ENCODE measurements at regions not wholly inside any gene's neighbourhood (a gene's known extent, or its start where the extent isn't known, plus 50 kb on each side); places are given as distances from the start of the nearest gene placed in this dataset.

DNA sequence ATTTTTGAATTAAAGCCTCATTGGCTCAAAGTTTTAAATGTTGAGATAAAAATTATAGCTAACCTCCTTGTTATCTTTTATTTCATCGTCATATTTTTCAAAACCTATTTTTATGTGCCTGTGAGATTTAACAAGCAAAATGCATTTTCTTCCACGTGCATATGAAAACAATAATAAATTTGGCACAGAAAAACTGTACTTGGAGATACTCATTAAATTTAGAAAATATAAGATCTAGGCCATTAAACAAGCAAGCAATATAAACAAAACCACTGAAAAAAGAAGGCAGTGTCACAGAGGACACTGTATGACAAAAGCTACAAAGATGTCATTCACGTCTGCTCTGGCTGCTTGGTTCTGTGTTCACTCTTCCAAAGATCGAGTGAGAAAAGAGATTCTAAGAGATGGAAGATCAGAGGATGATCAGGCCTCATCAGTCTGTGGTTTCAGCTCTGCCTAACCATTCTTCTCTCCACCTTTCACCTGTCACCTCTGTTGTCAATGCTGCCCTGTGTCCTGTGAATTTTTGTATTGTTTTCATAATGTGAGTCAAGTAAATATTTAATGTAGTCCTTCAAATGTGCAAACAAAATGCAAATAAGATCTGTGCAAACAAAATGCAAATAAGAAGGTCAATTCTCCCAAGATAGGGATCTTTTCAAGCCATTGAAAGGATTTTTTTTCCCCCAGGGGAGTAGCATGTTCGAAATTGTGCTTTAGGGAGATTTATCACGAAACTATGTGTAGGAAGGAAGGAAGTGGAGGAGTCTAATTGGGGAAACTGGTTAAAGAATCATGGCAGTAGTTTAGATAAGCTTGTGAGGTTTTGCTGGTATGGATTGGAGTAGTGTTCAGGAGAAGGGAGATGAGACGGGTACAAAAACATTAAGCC, 138.7 kb upstream of the RBMS1 start:
- no peak for ATAC-seq

- no peak for ATAC-seq
Observed at GRCh38 chr2:160634436-160634835, 140.8 kb upstream of the RBMS1 start.

DNA sequence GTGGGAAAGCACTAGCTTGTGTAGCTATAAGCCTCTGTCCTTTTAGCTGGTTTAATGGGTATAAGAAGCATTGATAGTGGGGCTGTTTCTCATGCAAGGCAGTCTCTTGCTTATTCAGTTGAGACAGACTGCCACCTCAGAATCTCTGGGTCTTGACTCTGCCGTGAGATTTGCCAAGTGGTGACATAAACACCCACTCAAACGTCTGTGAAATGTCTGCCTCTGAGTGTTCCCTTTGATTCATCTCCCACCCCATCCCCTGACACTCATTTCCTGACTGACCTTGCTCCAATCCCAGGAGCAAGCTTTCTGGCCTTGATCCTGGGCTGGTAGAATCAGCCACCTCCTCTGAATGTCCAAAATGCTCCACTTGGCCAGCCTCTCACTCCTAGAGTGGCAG, 141.9 kb upstream of the RBMS1 start:
- no peak for ATAC-seq

DNA sequence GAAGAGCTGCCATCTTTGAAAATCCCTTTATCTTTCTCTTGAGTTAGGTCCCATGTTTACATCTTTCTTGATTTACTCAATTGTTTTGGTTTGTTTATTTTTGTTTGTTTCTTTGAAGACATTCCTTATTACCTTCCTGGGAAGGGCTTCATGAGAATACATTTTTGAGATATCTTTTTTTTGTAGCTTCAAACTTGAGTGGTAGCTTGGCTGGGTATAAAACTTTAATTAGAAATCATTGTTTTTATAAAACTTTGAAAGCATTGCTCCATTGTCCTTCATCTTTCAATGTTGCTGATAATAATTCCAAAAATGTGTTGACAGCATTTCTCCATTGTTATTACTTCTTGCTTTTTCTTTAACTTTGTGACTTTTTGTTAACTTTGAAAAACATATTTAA, 145.9 kb upstream of the RBMS1 start:
- ATAC-seq, result no peak

GRCh38 chr2:160646684-160647444, 153.3 kb upstream of the RBMS1 start:
- ATAC-seq, result peak; percentile 88

DNA sequence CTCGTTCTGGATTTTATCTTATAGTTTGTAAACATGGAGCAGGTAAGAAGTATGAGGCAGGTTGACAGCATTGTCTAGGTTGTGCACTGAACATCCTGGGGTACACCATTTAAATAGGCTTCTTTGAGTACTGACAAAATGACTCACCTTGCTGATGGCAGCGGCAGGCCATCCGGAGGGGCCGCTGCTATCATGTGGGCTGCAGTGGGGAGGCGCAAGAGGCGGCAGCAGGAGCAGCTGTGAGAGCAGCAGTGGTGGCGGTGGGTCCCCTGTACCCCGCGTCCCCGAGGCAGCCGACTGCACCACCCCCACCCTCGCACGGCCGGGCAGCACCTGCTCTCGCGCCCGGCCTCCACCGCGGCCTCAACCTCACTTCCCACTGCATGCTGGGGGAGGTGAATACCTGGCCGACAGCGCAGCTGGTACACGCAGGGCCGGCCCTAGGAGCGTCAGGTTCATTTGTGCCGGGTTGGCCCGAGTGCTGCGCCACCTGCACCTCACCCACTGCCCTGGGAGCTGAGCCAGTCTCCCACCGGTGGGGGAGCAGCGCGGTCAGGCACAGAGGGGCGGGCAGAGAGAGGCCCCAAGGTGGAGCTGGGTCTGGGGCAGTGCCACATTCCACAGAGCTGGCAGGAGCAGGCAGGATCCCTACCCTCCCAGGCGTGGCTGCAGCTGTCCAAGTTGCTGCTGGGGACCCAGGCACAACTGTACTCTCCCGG, 154.5 kb upstream of the RBMS1 start:
- ATAC-seq, result peak; percentile 59

GRCh38 chr2:160649698-160650097, 156.1 kb upstream of the RBMS1 start:
- no peak for ATAC-seq

DNA sequence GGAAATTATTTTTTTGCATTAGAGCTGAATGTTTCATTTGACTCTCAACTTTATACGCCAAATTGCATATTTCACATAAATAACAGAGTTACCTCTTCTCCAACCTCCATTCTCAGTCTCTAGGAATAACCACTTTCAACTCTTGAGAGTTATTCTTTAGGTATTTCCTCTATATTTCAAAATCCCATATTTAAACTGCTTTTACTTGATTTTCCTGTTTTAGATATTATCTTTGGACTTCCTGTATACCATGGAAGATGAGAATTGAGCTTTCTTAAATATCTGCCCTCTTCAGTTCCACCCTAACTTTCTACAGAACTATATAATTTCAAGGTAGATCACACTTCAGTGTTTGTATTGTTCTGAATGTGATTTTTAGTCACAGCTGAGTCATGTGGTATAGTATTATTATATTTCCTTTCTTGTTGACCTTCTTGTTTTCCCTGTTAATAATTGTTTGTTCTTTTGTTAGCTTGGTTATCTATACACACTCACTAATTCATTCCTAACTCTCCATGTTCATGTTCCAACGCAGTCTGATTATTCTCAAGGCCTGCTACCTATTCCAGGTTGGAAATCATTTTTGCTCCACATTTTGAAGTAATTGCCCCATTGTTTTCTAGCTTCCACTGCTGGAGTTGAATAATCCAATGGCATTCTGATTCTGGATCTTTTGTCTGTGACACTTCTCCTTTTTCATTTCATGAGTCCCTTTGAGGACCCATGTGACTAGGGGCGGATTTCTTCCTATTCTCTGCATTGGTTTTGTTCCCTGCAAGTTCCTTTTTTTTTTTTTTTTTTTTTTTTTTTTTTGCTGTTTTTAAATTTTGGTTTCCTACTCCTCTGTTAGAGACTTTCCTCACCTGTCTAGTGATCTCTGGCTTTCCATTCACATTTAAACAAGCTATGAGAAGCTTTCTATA, 156.8 kb upstream of the RBMS1 start:
- no peak for ATAC-seq

GRCh38 chr2:160651416-160652200, 158.0 kb upstream of the RBMS1 start:
- no peak for ATAC-seq

- peak; percentile 77 for ATAC-seq
Observed at GRCh38 chr2:160652236-160652635, 158.6 kb upstream of the RBMS1 start.

DNA sequence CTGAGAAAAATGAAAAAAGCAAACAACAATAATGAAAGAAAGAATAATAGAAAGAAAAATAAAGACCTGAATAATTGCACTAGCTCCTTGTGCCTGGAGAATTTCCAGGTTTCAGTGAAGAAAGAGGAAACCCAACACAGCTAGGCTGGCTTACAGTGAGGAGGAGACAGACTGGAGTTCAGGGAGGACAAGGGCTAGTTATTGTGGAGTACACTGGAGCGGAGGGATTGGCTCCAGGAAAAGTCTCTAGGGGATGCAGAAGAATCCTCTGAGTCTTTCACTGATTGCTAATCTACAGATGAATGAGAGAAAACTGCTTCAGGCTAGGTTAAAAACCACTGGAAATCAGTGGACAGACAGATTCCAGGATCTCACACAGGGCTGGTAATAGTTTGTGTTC, 163.6 kb upstream of the RBMS1 start:
- no peak for ATAC-seq

DNA sequence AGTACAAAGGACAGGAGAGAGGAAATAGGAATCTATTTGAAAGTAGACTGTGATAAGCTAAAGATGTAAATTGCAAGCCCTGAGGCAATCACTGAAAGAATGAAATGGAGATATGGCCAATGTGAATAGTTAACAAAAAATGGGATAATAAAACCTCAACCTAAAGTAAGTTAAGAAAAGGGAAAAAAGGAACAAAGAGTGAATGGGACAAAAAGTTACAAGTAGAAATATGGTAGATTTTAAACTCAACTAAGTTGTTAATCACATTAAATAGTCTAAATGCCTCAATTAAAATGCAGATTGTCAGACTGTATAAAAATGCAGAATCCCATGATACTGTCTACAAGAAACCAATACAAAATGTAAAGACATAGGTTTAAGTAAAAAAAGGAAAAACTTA, 165.2 kb upstream of the RBMS1 start:
- no peak for ATAC-seq

DNA sequence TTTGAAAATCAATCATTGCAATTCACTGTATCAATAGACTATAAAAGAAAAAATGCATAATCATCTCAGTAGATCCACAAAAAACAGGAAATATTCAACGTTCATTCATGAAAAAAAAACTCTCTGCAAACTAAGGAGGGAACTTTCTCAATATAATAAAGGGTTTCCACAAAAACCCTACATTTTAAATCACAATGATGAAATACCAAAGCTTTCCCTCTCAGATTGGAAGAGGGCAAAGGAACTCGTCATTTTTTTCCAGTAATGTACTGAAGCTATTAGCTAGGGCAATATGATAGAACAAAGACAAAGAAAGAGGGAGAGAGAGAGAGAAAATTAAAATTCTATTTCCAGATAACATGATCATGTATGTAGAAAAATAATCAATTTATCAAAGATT, 167.1 kb upstream of the RBMS1 start:
- no peak for ATAC-seq

- ATAC-seq, result peak; percentile 86
Observed at GRCh38 chr2:160664603-160665140, 171.1 kb upstream of the RBMS1 start.

DNA sequence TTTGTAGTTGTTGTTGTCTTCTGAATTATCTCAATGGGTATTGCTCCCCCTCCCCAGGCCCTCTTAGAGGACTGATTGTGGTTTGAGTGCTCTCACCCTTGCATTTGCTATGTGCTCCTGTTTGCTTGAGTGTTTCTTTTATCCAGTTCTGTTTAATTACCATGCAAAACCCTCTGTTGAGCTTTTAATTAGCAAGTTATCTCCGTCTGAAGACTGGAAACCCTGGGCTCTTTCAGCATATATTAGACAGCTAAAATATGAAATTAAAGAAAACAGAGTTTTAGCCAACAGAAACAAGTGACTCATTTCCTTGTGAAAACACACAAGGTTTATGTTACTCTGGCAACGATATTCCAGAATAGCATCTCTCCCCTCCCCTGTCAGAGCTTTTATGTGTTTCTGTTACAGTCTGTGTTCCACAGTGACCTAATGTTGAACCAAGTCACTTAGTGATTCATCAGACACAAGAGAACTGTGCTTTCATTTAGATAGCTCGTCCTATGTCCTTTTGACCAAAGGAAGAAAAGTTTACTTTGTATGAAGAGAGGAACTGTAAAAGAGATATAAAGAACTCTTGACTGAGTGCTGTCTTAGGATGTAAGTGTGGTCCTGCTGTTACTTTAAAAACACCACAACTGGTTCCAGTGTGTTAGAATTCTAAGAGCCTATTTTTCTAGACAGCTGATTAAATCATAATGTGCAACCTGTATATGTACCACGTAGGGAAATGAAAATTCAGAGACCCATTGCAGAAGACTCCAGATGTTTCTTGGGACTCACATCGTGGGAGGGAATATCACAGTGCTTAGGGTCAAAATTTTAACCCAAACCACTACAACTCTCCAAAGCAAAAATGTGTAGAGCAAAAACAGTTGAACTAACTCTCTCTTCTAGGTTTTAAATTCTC, 172.8 kb upstream of the RBMS1 start:
- peak; percentile 85 for ATAC-seq

DNA sequence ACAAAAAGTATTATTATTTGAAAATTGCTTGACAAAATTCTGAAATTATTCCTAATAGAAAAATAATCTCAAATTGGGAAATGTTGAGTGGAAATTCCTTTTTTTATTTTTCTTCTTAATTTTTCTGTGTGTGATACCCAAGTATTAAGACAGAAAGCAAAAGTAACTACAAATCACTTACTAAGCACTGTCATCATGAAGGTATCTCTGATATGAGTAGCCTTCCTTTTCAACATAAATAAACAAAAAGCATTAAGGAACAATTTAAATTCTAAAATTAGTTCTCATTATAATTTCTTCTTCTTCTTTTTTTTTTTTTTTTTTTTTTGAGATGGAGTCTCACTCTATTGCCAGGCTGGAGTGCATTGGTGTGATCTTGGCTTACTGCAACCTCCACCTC, 174.2 kb upstream of the RBMS1 start:
- no peak for ATAC-seq

DNA sequence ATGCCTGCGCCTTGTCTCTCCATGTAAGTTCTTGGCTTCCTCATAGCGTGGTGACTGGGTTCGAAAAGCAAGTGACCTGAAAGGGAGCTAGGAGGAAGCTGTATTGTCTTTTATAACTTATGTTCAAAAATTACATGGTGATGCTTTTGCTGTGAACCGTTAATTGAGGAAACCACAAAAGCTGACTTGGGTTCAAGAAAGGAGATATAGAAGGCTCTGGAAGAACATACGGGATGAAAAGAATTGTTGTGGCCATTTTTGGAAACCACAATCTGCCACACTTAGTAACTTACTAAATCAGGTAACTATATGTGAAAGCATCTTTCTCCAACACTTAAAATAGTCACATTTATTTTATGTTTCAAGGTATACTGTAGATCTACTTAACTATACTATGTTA, 177.0 kb upstream of the RBMS1 start:
- ATAC-seq, result no peak

DNA sequence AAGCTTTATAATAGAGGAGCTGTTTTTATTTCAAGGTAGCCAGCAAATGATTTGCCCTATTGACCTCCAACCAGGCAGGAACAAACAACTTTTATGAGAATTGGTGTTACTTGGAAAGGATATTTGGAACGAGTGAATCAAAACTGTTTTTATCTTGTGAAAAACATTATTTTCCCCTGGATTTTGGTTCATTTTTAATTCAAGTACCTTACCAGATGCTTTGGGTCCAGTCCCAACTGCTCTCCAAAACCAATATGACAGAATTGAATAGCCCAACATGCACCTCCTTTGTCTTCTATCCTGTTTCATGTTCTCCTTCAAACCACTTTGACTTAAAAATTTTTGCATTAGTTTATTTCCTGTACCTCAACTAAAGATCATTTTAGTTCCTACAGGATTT, 178.6 kb upstream of the RBMS1 start:
- ATAC-seq, result no peak

DNA sequence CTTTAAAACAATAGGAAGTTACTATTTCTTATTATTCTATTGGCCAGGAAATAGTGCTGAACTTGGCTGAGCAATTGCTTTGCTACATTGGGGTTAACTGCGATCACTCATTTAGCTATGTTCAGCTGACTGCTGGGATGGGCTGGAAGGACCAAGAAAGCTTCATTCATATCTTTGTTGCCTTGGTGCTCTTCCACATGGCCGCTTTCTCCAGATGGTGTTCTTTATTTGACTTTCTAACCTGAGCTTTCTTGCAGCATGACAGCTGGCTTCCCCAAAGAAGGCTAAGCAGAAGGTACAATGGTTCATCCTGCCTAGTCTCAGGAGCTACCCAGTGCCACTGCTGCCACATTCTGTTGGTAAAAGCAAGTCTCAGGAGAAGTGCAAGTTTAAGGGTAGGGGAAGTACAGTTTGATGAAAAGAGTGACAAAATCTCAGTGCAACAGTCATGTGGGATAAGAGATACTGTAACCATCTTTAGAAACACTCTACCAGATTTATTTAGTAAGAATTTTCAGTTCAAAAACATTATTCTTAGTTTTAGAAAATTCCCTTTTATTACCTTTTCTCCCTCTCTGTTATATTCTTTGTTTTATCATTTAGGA, 180.6 kb upstream of the RBMS1 start:
- ATAC-seq, result no peak

GRCh38 chr2:160679686-160680085, 186.1 kb upstream of the RBMS1 start:
- ATAC-seq, result no peak

Measured in esophagus mucosa (tissue), 1 donor.